ENCODE measurements at regions not wholly inside any gene's neighbourhood (a gene's known extent, or its start where the extent isn't known, plus 50 kb on each side); places are given as distances from the start of the nearest gene placed in this dataset.
"Not testable (repeated sequence)": the region's sequence is repeated elsewhere in the genome, so short reads cannot be mapped to it uniquely, and the experiment has no call there.

- no peak for DNase-seq
Measured at GRCh38 chr21:14825514-14825974, 239.3 kb downstream of the NRIP1 start.

DNA sequence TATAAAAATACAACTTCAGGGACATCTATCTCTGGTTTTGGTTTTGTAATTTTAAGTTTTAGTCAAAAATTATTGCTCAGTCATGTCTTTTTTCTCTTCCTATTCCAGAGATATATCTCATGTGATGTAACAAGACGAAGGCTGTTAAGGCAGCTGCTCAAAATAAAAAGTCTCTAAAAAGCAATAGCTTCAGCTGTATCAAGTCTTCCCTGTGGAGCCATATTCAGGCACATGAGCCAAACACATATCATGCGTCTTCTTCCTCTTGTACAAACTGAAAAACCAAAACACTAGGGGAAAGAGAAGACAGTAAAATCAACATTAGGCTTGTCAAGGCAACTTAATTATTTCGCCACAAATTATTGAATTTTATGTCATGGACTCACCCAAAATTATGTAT, 240.7 kb downstream of the NRIP1 start:
- no peak for DNase-seq

GRCh38 chr21:14817311-14817710, 247.5 kb downstream of the NRIP1 start:
- DNase-seq = no peak

DNA sequence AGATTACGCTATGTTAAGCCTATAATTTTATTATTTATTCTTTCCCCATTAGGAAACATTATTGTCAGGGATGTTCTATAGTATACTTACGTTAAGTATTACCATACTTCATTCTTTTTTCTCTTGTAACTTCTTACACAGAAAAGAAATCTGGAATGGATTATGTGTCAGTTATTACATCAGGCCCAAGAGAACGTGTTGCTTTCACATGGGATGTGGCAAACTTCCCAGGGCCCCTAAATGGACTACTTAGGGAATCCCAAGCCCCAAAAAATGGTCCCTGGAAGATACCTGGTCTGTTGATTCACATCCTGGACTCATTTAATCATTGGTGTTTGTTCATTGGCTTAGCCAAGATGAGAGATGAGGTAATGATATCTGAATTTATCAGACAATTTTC, 249.8 kb downstream of the NRIP1 start:
- no peak for DNase-seq

- DNase-seq = no peak
Measured at GRCh38 chr21:14814282-14814681, 250.5 kb downstream of the NRIP1 start.

DNA sequence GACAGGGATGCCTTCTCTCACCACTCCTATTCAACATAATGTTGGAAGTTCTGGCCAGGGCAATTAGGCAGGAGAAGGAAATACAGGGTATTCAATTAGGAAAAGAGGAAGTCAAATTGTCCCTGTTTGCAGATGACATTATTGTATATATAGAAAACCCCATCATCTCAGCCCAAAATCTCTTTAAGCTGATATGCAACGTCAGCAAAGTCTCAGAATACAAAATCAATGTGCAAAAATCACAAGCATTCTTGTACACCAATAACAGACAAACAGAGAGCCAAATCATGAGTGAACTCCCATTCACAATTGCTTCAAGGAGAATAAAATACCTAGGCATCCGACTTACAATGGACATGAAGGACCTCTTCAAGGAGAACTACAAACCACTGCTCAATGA, 258.1 kb upstream of the SAMSN1 start:
- DNase-seq = not testable (repeated sequence)

DNA sequence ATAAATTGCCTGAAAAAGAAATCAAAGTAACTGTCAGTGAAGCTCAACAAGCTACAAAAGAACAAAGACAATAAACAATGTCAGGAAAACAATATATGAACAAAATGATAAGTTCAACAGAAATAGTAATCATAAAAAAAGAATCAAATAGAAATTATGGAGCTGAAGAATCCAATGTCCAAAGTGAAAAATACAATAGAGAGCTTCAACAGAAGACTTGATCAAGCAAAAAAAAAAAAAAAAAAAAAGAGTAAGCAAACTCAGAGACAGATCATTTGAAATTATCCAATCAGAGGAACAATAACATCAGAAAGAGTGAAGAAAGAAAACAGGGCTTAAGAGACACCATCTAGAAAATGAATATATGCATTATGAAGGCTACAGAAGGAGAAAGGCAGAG, 251.4 kb upstream of the SAMSN1 start:
- DNase-seq = no peak

- DNase-seq = no peak
Measured at GRCh38 chr21:14787312-14787711, 241.2 kb upstream of the SAMSN1 start.

GRCh38 chr21:14785679-14786078, 239.6 kb upstream of the SAMSN1 start:
- DNase-seq = no peak

DNA sequence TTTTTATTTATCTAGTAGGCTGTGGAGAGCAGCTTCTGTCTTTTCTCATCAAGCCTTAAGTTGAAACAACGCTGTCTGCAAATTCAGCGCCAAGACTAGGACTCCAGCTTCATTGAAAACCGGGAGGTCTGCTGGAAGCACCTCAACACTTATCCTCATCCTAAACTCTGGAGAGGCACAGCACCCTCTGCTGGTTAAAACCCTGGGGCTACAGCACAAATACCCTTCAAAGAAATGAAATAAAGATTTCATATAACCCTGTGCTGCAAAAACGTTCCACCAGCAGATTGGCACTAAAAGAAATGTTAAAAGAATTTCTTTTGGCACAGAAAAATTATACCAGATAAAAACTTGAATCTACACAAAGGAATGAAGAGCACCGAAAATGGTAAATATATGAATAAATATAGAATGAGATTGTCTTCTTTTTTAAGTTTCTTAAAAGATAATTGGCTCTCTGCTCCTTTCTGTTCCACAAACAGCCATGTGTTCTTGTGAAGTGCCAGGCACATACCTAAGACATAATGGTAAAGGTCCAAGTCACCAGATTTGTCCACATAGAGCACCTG, 227.7 kb upstream of the SAMSN1 start:
- peak; percentile 61 for DNase-seq

- no peak for DNase-seq
Measured at GRCh38 chr21:14771593-14771992, 225.5 kb upstream of the SAMSN1 start.

DNA sequence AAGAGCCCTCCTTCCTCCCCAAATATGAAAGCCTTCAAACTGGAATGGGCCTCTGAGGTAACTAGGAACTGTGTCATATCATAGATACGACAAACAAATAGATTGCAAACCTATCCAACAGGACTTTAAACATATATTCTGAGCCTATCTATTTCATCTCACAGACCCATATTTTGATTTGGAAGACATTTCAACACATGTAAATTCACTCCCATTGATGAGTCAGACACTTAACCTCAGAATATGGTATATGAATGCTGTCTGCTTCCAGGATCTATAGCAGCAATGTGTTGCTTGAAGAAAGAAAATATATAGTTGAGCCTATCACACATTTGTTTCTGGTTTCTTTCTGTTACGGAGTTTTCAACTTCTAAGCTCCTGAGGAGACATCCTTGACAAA, 221.9 kb upstream of the SAMSN1 start:
- no peak for DNase-seq

DNA sequence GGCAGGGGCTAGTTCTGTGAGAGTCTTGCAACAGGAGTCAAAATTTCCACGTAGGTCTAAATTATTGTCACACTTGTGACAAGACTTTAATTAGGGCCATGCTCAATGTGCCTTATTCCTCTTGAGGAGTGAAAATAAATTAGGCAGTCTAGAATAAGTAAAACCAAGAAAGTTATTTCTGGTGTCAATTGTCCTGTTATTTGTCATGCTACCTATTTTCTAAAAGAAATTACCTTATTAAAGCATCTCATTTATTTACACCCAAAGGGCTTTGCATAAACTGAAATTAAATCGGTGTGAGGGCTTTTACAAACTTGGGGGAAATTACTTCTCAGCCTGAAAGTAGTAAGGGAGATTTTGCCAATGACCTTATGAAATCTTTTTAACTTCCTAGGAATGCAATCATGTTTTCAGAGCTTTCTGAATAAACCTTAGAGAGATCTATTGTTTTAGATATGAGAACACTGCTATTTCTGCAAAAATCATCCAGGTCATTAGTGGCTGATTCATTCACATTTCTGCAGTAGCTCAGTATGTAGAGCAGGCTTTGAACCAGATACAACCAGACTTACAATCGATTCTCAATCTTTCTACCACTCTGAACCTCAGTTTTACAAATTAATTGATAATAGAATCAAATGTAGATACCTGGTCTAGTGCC, 221.2 kb upstream of the SAMSN1 start:
- DNase-seq = no peak

- DNase-seq = no peak
Measured at GRCh38 chr21:14766241-14766640, 220.1 kb upstream of the SAMSN1 start.

DNA sequence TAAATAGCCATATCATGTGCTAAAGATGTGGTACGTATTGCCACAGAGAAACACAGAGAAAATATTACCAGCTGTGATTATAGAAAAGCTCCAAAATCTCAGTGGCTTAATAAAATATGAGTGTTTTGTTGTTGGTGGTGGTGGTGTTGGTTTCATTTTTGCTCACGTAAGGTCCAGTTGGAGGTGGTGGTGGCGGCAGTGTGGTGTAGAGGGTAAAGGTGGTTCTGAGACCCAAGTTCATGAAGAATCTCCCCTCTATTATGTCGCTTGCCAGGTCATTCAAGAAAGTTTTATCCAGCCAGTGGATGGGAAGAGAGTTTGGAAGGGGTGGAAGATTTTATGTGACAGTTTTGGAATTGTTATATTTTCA, 217.6 kb upstream of the SAMSN1 start:
- no peak for DNase-seq

DNA sequence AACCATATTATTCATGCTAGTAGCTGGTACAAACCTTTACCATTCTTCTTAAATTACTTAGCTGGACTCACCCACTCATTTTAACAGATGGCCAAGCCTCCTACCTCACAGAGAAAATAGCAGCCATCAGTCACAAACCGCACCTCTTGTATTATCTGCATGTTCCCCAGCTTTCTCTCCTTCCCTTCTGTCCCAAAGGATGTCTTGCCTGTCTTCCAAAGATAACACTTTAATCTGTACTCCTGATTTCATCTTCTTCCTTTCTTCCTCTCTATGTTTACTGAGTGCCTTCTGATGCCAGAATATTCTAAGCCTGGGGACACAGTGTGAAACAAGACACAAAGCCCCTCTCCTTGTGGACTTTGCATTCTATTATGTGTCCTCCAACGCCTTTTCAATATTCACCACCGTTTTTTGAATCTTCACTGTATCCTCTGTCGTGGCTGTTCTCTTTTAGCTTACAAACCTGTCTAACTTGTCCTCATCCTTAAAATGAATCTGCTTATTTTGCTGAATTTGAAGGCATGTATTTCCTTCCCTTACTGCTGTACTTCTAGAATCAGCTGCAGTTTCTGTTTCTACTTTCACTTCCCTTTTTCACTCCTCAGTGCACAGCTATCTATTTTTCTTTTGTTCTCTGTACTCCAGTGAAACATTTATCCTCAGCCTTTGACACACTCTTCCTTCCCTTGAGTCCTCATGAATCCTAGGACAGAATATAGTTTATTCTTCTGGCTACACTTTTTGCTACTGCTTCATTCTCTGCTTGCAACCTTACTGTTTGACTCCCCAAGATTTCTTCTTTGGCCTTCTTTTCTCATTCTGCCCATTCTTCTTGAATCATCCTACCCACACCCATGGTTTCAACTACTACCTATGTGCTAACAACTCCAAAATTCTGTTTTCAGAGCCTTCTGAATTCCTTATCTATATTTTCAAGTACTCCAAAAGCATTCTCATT, 216.9 kb upstream of the SAMSN1 start:
- DNase-seq = no peak

DNA sequence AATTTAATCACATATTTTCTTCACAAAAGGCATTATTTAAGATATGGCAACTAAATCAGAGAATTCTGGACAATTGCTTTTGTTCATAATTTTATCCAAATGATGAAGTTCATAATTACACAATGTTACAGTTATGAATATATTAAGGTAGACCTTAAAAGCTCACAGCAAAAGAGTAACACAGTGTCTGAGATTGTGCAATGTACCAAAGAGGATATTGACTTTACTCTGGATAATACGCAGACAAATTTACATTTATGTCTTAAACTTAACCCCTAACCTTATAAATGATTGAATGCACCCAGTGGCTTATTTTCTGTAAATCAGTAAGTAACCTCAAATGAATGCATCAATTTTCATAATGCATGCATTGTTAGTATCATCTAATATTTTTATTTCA, 216.2 kb upstream of the SAMSN1 start:
- DNase-seq = no peak

DNA sequence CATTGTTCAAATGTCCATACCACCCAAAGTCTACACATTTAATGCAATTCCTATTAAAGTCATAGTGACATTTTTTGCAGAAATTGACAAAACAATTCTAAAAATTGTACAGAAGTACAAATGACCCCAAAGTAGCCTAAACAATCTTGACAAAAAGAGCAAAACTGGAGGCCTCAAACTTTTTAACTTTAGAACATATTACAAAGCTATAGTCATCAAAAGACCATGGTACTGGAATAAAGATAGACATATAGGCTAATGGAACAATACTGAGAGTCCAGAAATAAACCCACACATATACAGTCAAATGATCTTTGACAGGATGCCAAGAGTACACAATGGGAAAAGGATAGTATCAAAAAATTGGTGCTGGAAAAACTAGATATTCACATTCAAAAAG, 213.2 kb upstream of the SAMSN1 start:
- DNase-seq = no peak

DNA sequence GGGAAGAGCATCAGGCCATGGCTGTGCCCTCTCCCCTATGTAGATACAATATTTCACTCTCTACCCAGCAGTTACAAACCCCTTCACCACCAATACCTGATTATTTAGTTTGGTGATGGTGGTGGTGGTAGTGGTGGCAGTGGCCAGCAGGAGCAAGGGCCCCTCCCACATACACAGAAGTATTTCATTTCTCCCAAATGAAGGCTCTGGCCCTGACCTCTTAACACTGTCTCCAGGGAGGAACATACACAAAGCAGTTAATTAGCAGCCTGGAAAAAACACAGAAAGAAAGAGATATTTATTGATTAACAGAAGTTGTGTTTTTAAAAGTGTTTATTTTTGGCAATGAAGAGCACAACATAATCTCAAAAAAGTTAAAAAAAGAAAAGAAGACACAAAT, 212.7 kb upstream of the SAMSN1 start:
- DNase-seq = no peak

GRCh38 chr21:14757533-14758327, 211.6 kb upstream of the SAMSN1 start:
- no peak for DNase-seq

DNA sequence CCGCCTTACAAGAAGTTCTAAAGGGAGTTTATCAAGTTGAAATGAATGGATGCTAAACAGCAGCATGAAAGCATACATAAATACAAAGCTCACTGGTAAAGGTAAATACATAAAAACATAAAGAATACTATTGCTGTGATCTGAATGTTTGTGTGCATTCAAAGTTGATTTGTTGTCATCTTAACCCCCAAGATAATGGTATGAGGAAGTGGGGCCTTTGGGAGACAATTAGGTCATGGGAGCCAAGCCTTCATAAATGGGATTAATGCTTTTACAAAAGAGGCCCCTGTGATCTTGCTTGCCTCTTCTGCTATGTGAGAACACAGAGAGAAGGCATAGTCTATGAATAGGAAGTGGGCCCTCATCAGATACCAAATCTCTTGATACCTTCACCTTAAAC, 209.0 kb upstream of the SAMSN1 start:
- DNase-seq = no peak

DNA sequence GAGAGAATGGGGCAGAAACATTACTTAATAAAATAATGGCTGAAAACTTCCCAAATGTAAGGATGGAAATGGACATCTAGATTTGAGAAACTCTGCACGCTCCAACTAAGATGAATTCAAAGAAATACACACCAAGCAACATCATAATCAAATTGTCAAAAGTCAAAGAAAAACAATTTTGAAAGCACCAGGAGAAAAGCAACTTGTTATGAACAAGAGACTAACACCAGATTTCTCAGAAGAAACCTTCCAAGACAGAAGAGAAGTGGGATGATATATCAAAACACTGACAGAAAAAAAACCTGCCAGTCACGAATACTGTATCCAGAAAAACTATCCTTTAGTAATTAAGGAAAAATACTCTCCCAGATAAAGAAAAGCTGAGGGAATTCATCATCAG, 208.6 kb upstream of the SAMSN1 start:
- DNase-seq = no peak

- DNase-seq = no peak
Measured at GRCh38 chr21:14754259-14754604, 208.1 kb upstream of the SAMSN1 start.
